ENCODE measurements at regions not wholly inside any gene's neighbourhood (a gene's known extent, or its start where the extent isn't known, plus 50 kb on each side); places are given as distances from the start of the nearest gene placed in this dataset.

- no peak for DNase-seq
These were observed 469.5 kb downstream of the MAN2A1 start for GRCh38 chr5:110159202-110159601.

GRCh38 chr5:110161162-110161561 lies 471.4 kb downstream of the MAN2A1 start:
- no peak for DNase-seq

GRCh38 chr5:110165366-110165765 lies 475.6 kb downstream of the MAN2A1 start:
- no peak for DNase-seq

- DNase-seq, result no peak
These were observed 477.7 kb downstream of the MAN2A1 start for GRCh38 chr5:110167384-110167783.

GRCh38 chr5:110169461-110169860 lies 479.7 kb downstream of the MAN2A1 start:
- no peak for DNase-seq

- DNase-seq, result no peak
These were observed 488.0 kb downstream of the MAN2A1 start for GRCh38 chr5:110177729-110178128.

- DNase-seq, result no peak
These were observed 489.6 kb downstream of the MAN2A1 start for GRCh38 chr5:110179321-110179720.

- DNase-seq, result no peak
These were observed 504.5 kb downstream of the MAN2A1 start for GRCh38 chr5:110194191-110194590.

- DNase-seq, result no peak
These were observed 505.6 kb downstream of the MAN2A1 start for GRCh38 chr5:110195288-110195687.

GRCh38 chr5:110201791-110202190 lies 512.1 kb downstream of the MAN2A1 start:
- no peak for DNase-seq

- DNase-seq, result no peak
These were observed 513.9 kb downstream of the MAN2A1 start for GRCh38 chr5:110203661-110204060.

GRCh38 chr5:110209401-110209800 lies 517.1 kb downstream of the TMEM232 start:
- DNase-seq, result no peak

- no peak for DNase-seq
These were observed 507.5 kb downstream of the TMEM232 start for GRCh38 chr5:110218981-110219380.

- DNase-seq, result no peak
These were observed 506.7 kb downstream of the TMEM232 start for GRCh38 chr5:110219769-110220168.

GRCh38 chr5:110221036-110221435 lies 505.4 kb downstream of the TMEM232 start:
- no peak for DNase-seq

- DNase-seq, result no peak
These were observed 502.4 kb downstream of the TMEM232 start for GRCh38 chr5:110224050-110224449.

GRCh38 chr5:110225949-110226348 lies 500.5 kb downstream of the TMEM232 start:
- DNase-seq, result no peak

GRCh38 chr5:110239786-110240185 lies 486.7 kb downstream of the TMEM232 start:
- DNase-seq, result no peak

GRCh38 chr5:110242950-110243349 lies 483.5 kb downstream of the TMEM232 start:
- no peak for DNase-seq

GRCh38 chr5:110248921-110249320 lies 477.6 kb downstream of the TMEM232 start:
- no peak for DNase-seq

GRCh38 chr5:110250355-110250754 lies 476.1 kb downstream of the TMEM232 start:
- no peak for DNase-seq

GRCh38 chr5:110250755-110251154 lies 475.7 kb downstream of the TMEM232 start:
- no peak for DNase-seq

- no peak for DNase-seq
These were observed 475.1 kb downstream of the TMEM232 start for GRCh38 chr5:110251366-110251765.

- DNase-seq, result no peak
These were observed 471.3 kb downstream of the TMEM232 start for GRCh38 chr5:110255194-110255593.

- DNase-seq, result no peak
These were observed 470.2 kb downstream of the TMEM232 start for GRCh38 chr5:110256298-110256697.

- no peak for DNase-seq
These were observed 468.5 kb downstream of the TMEM232 start for GRCh38 chr5:110257971-110258370.
